ENCODE measurements at regions not wholly inside any gene's neighbourhood (a gene's known extent, or its start where the extent isn't known, plus 50 kb on each side); places are given as distances from the start of the nearest gene placed in this dataset.

- TF ChIP-seq POLR2AphosphoS5 (IDR thresholded peaks at IDR 0.05; ENCODE audit: low read depth, low read length) (no peak), TAF1 (IDR thresholded peaks at IDR 0.05; ENCODE audit: borderline replicate concordance, insufficient read depth, low read length) (no peak), REST (IDR thresholded peaks at IDR 0.05; ENCODE audit: insufficient read depth in 1 of 2, low read depth in 2 of 2, low read length in 2 of 2) (no peak), SIN3A (IDR thresholded peaks at IDR 0.05; ENCODE audit: borderline replicate concordance, insufficient read depth, low read length) (no peak), FOXP2 (optimal IDR thresholded peaks at IDR 0.05; ENCODE audit: borderline replicate concordance, extremely low read depth, extremely low read length, insufficient read depth) (no peak)
These were observed 315.6 kb upstream of the PLXNA2 start for GRCh38 chr1:208559597-208560329.

Measured in PFSK-1 (cell line).